ENCODE measurements at regions not wholly inside any gene's neighbourhood (a gene's known extent, or its start where the extent isn't known, plus 50 kb on each side); places are given as distances from the start of the nearest gene placed in this dataset.

GRCh38 chr1:30479575-30479974 is 243.8 kb downstream of the MATN1 start:
- no peak for DNase-seq (ENCODE audit: low read depth in 3 of 3)

GRCh38 chr1:30478799-30479563 is 244.4 kb downstream of the MATN1 start:
- no peak for DNase-seq (ENCODE audit: low read depth in 3 of 3)

- DNase-seq (ENCODE audit: low read depth in 3 of 3), result no peak
Observed at GRCh38 chr1:30478283-30478682, 245.1 kb downstream of the MATN1 start.

- DNase-seq (ENCODE audit: low read depth in 3 of 3), result no peak
Observed at GRCh38 chr1:30477588-30477987, 245.8 kb downstream of the MATN1 start.

- DNase-seq (ENCODE audit: low read depth in 3 of 3), result no peak
Observed at GRCh38 chr1:30476911-30477459, 246.4 kb downstream of the MATN1 start.

- DNase-seq (ENCODE audit: low read depth in 3 of 3), result no peak
Observed at GRCh38 chr1:30476476-30476875, 246.9 kb downstream of the MATN1 start.

GRCh38 chr1:30475966-30476365 is 247.4 kb downstream of the MATN1 start:
- DNase-seq (ENCODE audit: low read depth in 3 of 3), result no peak

GRCh38 chr1:30475201-30475600 is 248.2 kb downstream of the MATN1 start:
- DNase-seq (ENCODE audit: low read depth in 3 of 3), result no peak

GRCh38 chr1:30474818-30475200 is 248.6 kb downstream of the MATN1 start:
- DNase-seq (ENCODE audit: low read depth in 3 of 3), result no peak

- DNase-seq (ENCODE audit: low read depth in 3 of 3), result no peak
Observed at GRCh38 chr1:30473922-30474817, 249.2 kb downstream of the MATN1 start.

- no peak for DNase-seq (ENCODE audit: low read depth in 3 of 3)
Observed at GRCh38 chr1:30472526-30472925, 250.9 kb downstream of the MATN1 start.

- DNase-seq (ENCODE audit: low read depth in 3 of 3), result no peak
Observed at GRCh38 chr1:30472009-30472408, 251.4 kb downstream of the MATN1 start.

- DNase-seq (ENCODE audit: low read depth in 3 of 3), result no peak
Observed at GRCh38 chr1:30471307-30471706, 252.1 kb downstream of the MATN1 start.

GRCh38 chr1:30469426-30469825 is 254.0 kb downstream of the MATN1 start:
- no peak for DNase-seq (ENCODE audit: low read depth in 3 of 3)

GRCh38 chr1:30467101-30467500 is 256.3 kb downstream of the MATN1 start:
- no peak for DNase-seq (ENCODE audit: low read depth in 3 of 3)

- DNase-seq (ENCODE audit: low read depth in 3 of 3), result no peak
Observed at GRCh38 chr1:30466610-30467009, 256.8 kb downstream of the MATN1 start.

GRCh38 chr1:30466026-30466425 is 257.4 kb downstream of the MATN1 start:
- DNase-seq (ENCODE audit: low read depth in 3 of 3), result no peak

GRCh38 chr1:30465096-30465495 is 258.3 kb downstream of the MATN1 start:
- no peak for DNase-seq (ENCODE audit: low read depth in 3 of 3)

- no peak for DNase-seq (ENCODE audit: low read depth in 3 of 3)
Observed at GRCh38 chr1:30464187-30464617, 259.2 kb downstream of the MATN1 start.

GRCh38 chr1:30462826-30463425 is 260.5 kb downstream of the MATN1 start:
- DNase-seq (ENCODE audit: low read depth in 3 of 3), result no peak

- DNase-seq (ENCODE audit: low read depth in 3 of 3), result no peak
Observed at GRCh38 chr1:30462166-30462565, 261.2 kb downstream of the MATN1 start.

GRCh38 chr1:30461640-30462039 is 261.7 kb downstream of the MATN1 start:
- DNase-seq (ENCODE audit: low read depth in 3 of 3), result no peak

Data from stimulated activated CD4-positive, alpha-beta T cell treated with anti-CD3 and anti-CD28 coated beads, TNF-alpha, amount 100 ng/mL, for 48 hours (primary cell).